Esophagus muscularis mucosa (tissue), 2 donors: ENCODE measurements at regions not wholly inside any gene's neighbourhood (a gene's known extent, or its start where the extent isn't known, plus 50 kb on each side); places are given as distances from the start of the nearest gene placed in this dataset.

ENCODE experiments used
- EP300 ChIP-seq: sonication (generic); formaldehyde crosslinking; IDR thresholded peaks from one replicate; pipeline ENCODE4 v1.6.1; 2017; ENCODE audit warnings: antibody characterized with exemption
- POLR2A ChIP-seq: fragments of 450-650 bp; IDR thresholded peaks from one replicate; pipeline ENCODE4 v1.6.1; 2017; ENCODE audit warnings: antibody characterized with exemption, moderate library complexity, mild to moderate bottlenecking, low read depth

DNA sequence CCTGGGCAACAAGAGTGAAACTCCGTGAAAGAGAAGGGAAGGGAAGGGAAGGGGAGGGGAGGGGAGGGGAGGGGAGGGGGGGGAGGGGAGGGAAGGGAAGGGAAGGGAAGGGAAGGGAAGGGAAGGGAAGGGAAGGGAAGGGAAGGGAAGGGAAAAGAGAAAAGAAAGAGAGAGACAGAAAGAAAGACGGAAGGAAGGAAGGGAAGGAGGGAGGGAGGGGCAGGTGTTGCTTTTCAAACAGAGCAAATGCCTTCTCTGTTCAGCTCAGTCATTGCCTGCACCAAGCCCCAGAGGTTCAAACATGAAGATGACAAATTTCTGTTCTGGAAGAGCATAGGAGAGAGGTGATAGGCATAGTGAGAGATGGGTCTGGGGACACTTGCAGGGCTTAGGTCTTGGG lies 330.0 kb downstream of the DRD1 start:
- TF ChIP-seq EP300 = no peak
- TF ChIP-seq POLR2A = no peak
